Stimulated activated CD4-positive, alpha-beta T cell treated with anti-CD3 and anti-CD28 coated beads, Interleukin-1b, Interleukin-23, amount 100 ng/mL, for 1 hour (primary cell): ENCODE measurements at regions not wholly inside any gene's neighbourhood (a gene's known extent, or its start where the extent isn't known, plus 50 kb on each side); places are given as distances from the start of the nearest gene placed in this dataset.

Source experiments
- DNase-seq, 2 donors: peaks; one replicate each; pipeline ENCODE4 v3.0.0-alpha.2; 2020; ENCODE audit warnings: low read depth in 2 of 2

- no peak for DNase-seq
Measured at GRCh38 chr1:4965346-4966075, 311.1 kb downstream of the AJAP1 start.

DNA sequence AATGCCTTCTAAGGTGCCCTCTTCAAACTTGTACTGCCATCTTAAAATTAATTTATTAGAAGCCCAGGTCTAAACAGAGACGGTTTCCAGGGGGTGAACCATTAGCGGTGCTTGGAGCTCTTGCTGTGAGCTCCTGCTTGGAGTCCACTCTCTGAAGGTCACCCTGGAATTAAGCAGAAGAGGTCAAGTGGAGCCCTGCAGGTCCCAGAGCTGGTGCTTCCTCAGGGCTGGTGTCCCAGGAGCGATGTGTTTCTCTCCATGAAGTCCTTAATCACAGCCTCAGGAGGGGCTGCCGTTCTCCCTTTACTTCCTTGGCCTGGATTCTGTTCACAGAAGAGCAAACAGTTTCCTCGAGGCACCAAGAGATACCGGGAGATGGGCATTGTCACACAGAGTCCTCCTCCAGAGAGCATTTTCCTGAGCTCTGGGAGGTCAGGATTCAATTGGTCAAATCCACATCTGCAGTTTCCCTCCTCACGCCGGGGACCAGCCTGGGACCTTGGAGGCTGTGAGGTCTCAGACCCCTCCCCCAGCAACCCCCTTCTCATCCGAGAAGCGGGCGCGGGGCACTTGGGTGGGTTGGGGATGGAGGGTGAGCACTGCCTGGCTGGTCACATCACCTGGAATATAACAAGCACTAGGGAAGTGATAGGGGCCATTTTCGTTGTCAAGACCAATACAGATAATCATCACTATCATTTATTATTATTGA, 310.4 kb downstream of the AJAP1 start:
- no peak for DNase-seq

DNA sequence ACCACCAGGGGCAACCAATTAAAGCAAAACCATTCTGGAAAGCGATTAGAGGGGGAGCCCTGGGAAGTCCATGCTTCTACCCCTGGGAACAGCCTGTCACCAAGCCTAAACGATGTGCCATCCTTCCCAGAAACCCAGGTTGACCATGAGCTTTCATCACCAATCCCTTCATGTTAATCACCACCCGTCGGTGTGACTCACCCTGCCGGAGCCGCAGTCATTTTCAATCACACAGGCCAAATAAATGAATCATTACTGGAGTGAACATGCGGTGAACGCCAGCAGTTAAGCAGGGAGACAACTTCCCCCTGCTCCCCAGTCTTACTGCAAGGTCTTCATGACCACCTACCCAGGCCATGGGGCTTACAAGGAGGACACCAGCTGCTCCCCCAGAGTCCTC, 308.8 kb downstream of the AJAP1 start:
- no peak for DNase-seq

DNA sequence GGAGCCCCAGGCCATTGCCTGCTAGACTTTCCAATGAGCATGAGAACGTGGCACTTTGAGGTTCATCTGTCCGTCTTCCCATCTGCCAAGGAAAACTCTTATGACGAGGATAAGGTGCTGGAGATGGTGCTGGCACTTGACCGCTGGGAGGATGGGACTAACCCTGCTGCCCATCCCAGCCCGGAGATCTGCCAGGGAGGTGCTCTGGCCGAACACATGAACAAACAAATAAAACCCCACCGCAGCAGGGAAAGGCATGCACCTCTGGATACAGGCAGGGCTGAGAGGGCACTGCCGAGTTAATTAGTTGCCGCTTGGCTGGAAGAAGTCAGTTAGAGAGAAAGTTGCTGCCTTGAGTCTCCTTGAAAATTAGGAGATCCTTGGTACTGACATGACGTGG, 308.4 kb downstream of the AJAP1 start:
- DNase-seq: no peak

- DNase-seq: no peak
Measured at GRCh38 chr1:4961935-4962645, 307.7 kb downstream of the AJAP1 start.

DNA sequence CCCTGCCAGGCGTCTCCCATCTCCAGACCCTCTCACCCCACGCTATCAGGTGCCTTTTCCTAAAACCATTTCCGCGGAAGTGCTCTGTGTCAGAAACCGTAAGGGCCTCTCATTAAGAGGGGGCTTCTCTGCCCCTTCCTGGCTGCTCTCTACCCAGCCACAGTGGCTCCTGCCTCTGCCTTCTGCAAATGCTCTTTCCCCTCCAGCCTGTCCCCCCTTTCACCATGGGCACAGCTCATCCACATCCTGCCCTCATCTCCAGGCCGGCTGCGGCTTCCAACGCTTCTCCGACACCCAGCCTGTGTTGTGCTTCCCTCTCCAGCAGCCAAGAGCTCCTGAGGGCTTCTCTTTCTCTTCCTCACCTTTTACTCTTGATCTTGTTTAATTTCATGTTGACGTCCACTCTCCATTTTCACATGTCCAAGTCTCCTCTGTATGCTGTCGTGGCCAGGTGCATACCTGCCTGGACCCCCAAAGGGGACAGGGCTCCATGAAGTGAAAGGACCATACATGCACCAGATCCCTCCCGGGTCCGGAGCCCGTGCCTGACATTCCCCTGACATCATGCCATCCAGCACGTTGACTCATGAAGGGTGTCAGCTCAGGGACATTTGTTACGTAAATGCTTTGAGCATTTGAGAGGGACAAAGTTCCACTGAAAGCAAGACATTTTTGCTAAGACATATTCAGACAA, 306.5 kb downstream of the AJAP1 start:
- DNase-seq: no peak

GRCh38 chr1:4960336-4960735, 305.9 kb downstream of the AJAP1 start:
- DNase-seq: no peak

- no peak for DNase-seq
Measured at GRCh38 chr1:4959216-4959615, 304.8 kb downstream of the AJAP1 start.

DNA sequence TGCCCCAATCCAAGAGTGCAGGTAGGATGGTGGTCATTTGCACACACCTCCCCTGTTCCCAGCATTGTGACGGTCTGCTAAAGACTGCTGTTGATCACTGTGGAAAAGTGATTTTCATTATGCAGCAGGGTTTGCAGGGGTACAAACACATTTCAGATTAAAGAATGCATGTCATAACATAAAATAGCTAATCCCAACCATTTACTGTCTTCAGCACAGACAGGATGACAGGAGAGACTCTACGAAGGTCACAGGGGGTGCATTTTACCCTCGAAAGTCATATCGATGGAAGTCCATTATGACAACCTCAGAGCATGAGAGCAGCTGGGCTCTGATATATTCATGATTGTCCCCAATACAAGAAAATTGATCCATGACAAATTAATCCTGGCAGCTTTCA, 302.6 kb downstream of the AJAP1 start:
- no peak for DNase-seq

GRCh38 chr1:4954392-4954791, 300.0 kb downstream of the AJAP1 start:
- no peak for DNase-seq

DNA sequence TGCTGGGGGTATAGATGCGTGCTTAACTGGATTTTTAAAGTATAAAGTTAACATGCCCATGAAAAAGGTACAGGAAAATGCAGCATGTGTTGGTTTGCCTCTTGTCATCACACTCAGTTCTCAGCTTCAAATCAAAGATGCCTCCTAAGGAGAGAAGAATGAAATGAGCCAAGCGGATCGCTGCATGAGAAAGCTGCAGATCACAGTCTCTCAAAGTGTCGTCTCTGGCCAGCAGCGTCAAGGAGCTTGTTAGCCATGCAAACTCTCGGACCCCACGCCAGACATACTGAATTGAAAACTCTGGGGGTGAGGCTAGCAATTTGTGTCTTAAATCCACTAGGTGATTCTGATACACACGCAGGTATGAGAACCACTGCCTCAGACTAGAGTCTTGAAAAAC, 297.2 kb downstream of the AJAP1 start:
- no peak for DNase-seq

GRCh38 chr1:4946343-4946742, 291.9 kb downstream of the AJAP1 start:
- no peak for DNase-seq

DNA sequence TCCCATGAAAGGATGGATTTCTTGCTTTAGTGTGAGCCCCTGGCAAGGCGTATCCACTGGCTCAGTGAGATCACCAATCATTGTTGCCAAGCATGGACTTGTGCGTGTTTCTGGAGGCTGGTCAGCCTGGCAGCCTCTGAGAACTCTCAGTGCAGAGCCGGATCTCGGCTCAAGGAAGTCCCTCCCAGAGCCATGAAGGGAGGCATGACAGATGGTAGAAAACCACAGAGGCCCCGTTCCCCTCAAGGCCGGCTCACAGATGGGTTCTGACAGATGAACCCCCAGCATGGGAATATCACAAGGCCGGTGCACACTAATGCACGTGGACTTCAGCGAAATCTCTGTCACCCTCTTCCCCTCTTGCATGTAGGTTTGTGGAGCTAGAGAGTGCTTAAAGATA, 290.5 kb downstream of the AJAP1 start:
- DNase-seq: no peak

GRCh38 chr1:4944072-4944471, 289.7 kb downstream of the AJAP1 start:
- no peak for DNase-seq

- no peak for DNase-seq
Measured at GRCh38 chr1:4939266-4939665, 284.9 kb downstream of the AJAP1 start.

GRCh38 chr1:4937876-4938534, 283.6 kb downstream of the AJAP1 start:
- no peak for DNase-seq

DNA sequence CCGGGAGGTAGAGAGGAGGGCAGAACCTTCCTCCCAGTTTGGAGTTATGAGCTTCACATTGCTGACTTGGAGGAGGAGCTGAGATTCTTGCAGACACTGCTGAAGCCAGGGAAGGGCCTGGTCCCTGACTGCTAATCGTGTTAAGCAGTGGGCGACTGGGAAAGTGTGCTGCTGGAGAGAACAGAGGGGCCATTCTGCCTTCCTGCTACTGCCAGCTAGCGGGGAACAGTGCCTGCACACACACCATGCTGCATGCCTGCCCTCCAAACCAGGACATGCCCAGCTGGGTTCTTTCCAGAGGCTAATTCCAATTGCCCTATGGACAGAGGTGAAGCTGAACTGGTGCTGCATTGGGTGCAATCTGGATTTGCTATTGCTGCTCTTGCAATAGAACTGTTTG, 281.4 kb downstream of the AJAP1 start:
- no peak for DNase-seq

- no peak for DNase-seq
Measured at GRCh38 chr1:4933232-4933631, 278.8 kb downstream of the AJAP1 start.

GRCh38 chr1:4932311-4933030, 278.1 kb downstream of the AJAP1 start:
- DNase-seq: no peak

- DNase-seq: no peak
Measured at GRCh38 chr1:4931486-4931885, 277.1 kb downstream of the AJAP1 start.

DNA sequence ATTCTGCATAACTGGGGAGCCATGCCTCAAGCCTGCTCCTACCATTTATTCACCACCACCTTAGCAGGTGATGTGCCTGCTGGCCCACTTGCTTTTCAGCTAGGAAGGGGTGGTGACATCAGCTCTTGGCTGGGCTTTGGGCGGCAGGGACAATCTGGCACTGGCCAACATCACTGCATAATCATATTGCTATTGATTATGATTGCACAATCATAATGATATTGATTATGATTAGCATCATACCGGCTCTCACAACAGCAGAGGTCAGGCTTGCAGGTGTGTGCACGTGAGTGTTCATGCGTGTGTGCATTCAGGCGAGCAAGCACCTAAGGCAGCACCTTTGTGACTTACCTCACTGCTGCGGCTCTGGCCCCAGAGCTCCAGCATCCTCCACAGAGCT, 273.8 kb downstream of the AJAP1 start:
- DNase-seq: no peak
